Stimulated activated naive CD8-positive, alpha-beta T cell treated with anti-CD3 and anti-CD28 coated beads, Interleukin-15, Interleukin-2, amounts not matched to agents 100 ng/mL and 50 ng/mL, for 24 hours (primary cell): ENCODE measurements at regions not wholly inside any gene's neighbourhood (a gene's known extent, or its start where the extent isn't known, plus 50 kb on each side); places are given as distances from the start of the nearest gene placed in this dataset.

ENCODE experiments used
- H3K27ac Mint-ChIP-seq: one replicate; pipeline ENCODE4 v1.8.0; 2021; ENCODE audit warnings: mild to moderate bottlenecking, mixed read lengths
- H3K27me3 Mint-ChIP-seq: one replicate; pipeline ENCODE4 v1.8.0; 2021; ENCODE audit warnings: mixed read lengths
- H3K36me3 Mint-ChIP-seq: one replicate; pipeline ENCODE4 v1.8.0; 2021; ENCODE audit warnings: low read depth, mixed read lengths
- H3K4me1 Mint-ChIP-seq: one replicate; pipeline ENCODE4 v1.8.0; 2021; ENCODE audit warnings: low read depth, mixed read lengths
- H3K4me3 Mint-ChIP-seq: one replicate; pipeline ENCODE4 v1.8.0; 2021; ENCODE audit warnings: mild to moderate bottlenecking, mixed read lengths
- H3K9me3 Mint-ChIP-seq: one replicate; pipeline ENCODE4 v1.8.0; 2021; ENCODE audit warnings: mixed read lengths

GRCh38 chr5:88495810-88496209 lies 227.2 kb upstream of the TMEM161B start:
- Mint-ChIP-seq H3K27me3 (peaks cover 25% of the 10 kb centered on the region), H3K27ac (no peak overlapping the region), H3K4me3 (no peak overlapping the region), H3K4me1 (no peaks in the 10 kb centered on the region), H3K9me3 (no peaks in the 10 kb centered on the region), H3K36me3 (no peaks in the 10 kb centered on the region)

GRCh38 chr5:88490874-88491273 lies 222.2 kb upstream of the TMEM161B start:
- Mint-ChIP-seq H3K36me3 (no peaks in the 10 kb centered on the region), H3K9me3 (no peaks in the 10 kb centered on the region), H3K4me1 (no peaks in the 10 kb centered on the region), H3K27me3 (peaks cover 30% of the 10 kb centered on the region), H3K4me3 (no peak overlapping the region), H3K27ac (no peak overlapping the region)

- Mint-ChIP-seq H3K9me3 (no peaks in the 10 kb centered on the region), H3K36me3 (no peaks in the 10 kb centered on the region), H3K27ac (no peak overlapping the region), H3K4me1 (no peaks in the 10 kb centered on the region), H3K27me3 (peaks cover 25% of the 10 kb centered on the region), H3K4me3 (no peak overlapping the region)
Measured at GRCh38 chr5:88489364-88489763, 220.7 kb upstream of the TMEM161B start.

GRCh38 chr5:88488561-88488960 lies 219.9 kb upstream of the TMEM161B start:
- Mint-ChIP-seq H3K4me1 (no peaks in the 10 kb centered on the region), H3K4me3 (no peak overlapping the region), H3K36me3 (no peaks in the 10 kb centered on the region), H3K27me3 (peaks cover 25% of the 10 kb centered on the region), H3K9me3 (no peaks in the 10 kb centered on the region), H3K27ac (no peak overlapping the region)

GRCh38 chr5:88488130-88488529 lies 219.5 kb upstream of the TMEM161B start:
- Mint-ChIP-seq H3K36me3 (no peaks in the 10 kb centered on the region), H3K4me3 (no peak overlapping the region), H3K27ac (no peak overlapping the region), H3K27me3 (peaks cover 21% of the 10 kb centered on the region), H3K4me1 (no peaks in the 10 kb centered on the region), H3K9me3 (no peaks in the 10 kb centered on the region)

GRCh38 chr5:88487066-88487465 lies 218.4 kb upstream of the TMEM161B start:
- H3K27me3 Mint-ChIP-seq: peaks cover 14% of the 10 kb centered on the region
- H3K36me3 Mint-ChIP-seq: no peaks in the 10 kb centered on the region
- H3K9me3 Mint-ChIP-seq: no peaks in the 10 kb centered on the region

GRCh38 chr5:88486431-88486830 lies 217.8 kb upstream of the TMEM161B start:
- H3K4me3 Mint-ChIP-seq: no peak overlapping the region
- H3K36me3 Mint-ChIP-seq: no peaks in the 10 kb centered on the region
- no peaks in the 10 kb centered on the region for H3K4me1 Mint-ChIP-seq
- H3K27ac Mint-ChIP-seq: no peak overlapping the region
- peaks cover 10% of the 10 kb centered on the region for H3K27me3 Mint-ChIP-seq
- H3K9me3 Mint-ChIP-seq: no peaks in the 10 kb centered on the region

More at GRCh38 chr5:88487066-88487465, 218.4 kb upstream of the TMEM161B start:
- Mint-ChIP-seq H3K4me1 (no peaks in the 10 kb centered on the region), H3K27ac (no peak overlapping the region), H3K4me3 (no peak overlapping the region)

GRCh38 chr5:88485531-88485930 lies 216.9 kb upstream of the TMEM161B start:
- H3K36me3 Mint-ChIP-seq: no peaks in the 10 kb centered on the region
- peaks cover 5% of the 10 kb centered on the region for H3K27me3 Mint-ChIP-seq
- H3K9me3 Mint-ChIP-seq: no peaks in the 10 kb centered on the region
- no peaks in the 10 kb centered on the region for H3K4me1 Mint-ChIP-seq
- no peak overlapping the region for H3K27ac Mint-ChIP-seq
- H3K4me3 Mint-ChIP-seq: no peak overlapping the region

- no peaks in the 10 kb centered on the region for H3K9me3 Mint-ChIP-seq
- no peak overlapping the region for H3K4me3 Mint-ChIP-seq
- H3K27ac Mint-ChIP-seq: no peak overlapping the region
- H3K36me3 Mint-ChIP-seq: no peaks in the 10 kb centered on the region
- peaks cover 3% of the 10 kb centered on the region for H3K27me3 Mint-ChIP-seq
- no peaks in the 10 kb centered on the region for H3K4me1 Mint-ChIP-seq
Measured at GRCh38 chr5:88483964-88484672, 215.5 kb upstream of the TMEM161B start.

GRCh38 chr5:88480801-88481499 lies 212.3 kb upstream of the TMEM161B start:
- no peak overlapping the region for H3K4me3 Mint-ChIP-seq
- H3K9me3 Mint-ChIP-seq: no peaks in the 10 kb centered on the region
- H3K27ac Mint-ChIP-seq: no peak overlapping the region
- no peaks in the 10 kb centered on the region for H3K4me1 Mint-ChIP-seq
- peaks cover 7% of the 10 kb centered on the region for H3K27me3 Mint-ChIP-seq
- no peaks in the 10 kb centered on the region for H3K36me3 Mint-ChIP-seq

GRCh38 chr5:88480245-88480644 lies 211.6 kb upstream of the TMEM161B start:
- H3K4me1 Mint-ChIP-seq: no peaks in the 10 kb centered on the region
- H3K27me3 Mint-ChIP-seq: peaks cover 7% of the 10 kb centered on the region
- H3K36me3 Mint-ChIP-seq: no peaks in the 10 kb centered on the region
- H3K9me3 Mint-ChIP-seq: no peaks in the 10 kb centered on the region
- no peak overlapping the region for H3K27ac Mint-ChIP-seq
- H3K4me3 Mint-ChIP-seq: no peak overlapping the region

GRCh38 chr5:88474574-88474973 lies 205.9 kb upstream of the TMEM161B start:
- no peaks in the 10 kb centered on the region for H3K4me1 Mint-ChIP-seq
- H3K27me3 Mint-ChIP-seq: peaks cover 23% of the 10 kb centered on the region
- peaks cover 6% of the 10 kb centered on the region for H3K9me3 Mint-ChIP-seq
- H3K36me3 Mint-ChIP-seq: no peaks in the 10 kb centered on the region
- H3K4me3 Mint-ChIP-seq: no peak overlapping the region
- no peak overlapping the region for H3K27ac Mint-ChIP-seq

GRCh38 chr5:88470745-88471144 lies 202.1 kb upstream of the TMEM161B start:
- no peak overlapping the region for H3K4me3 Mint-ChIP-seq
- H3K27ac Mint-ChIP-seq: no peak overlapping the region
- peaks cover 25% of the 10 kb centered on the region for H3K27me3 Mint-ChIP-seq
- no peaks in the 10 kb centered on the region for H3K4me1 Mint-ChIP-seq
- H3K36me3 Mint-ChIP-seq: no peaks in the 10 kb centered on the region
- peaks cover 6% of the 10 kb centered on the region for H3K9me3 Mint-ChIP-seq

- Mint-ChIP-seq H3K9me3 (no peaks in the 10 kb centered on the region), H3K4me1 (no peaks in the 10 kb centered on the region), H3K27ac (no peak overlapping the region), H3K27me3 (peaks cover 7% of the 10 kb centered on the region), H3K36me3 (no peaks in the 10 kb centered on the region), H3K4me3 (no peak overlapping the region)
Measured at GRCh38 chr5:88459971-88460370, 191.3 kb upstream of the TMEM161B start.

GRCh38 chr5:88452820-88453219 lies 184.2 kb upstream of the TMEM161B start:
- Mint-ChIP-seq H3K27ac (no peak overlapping the region), H3K4me3 (no peak overlapping the region), H3K36me3 (no peaks in the 10 kb centered on the region), H3K27me3 (no peaks in the 10 kb centered on the region), H3K9me3 (no peaks in the 10 kb centered on the region), H3K4me1 (no peaks in the 10 kb centered on the region)

GRCh38 chr5:88450239-88450638 lies 181.6 kb upstream of the TMEM161B start:
- no peaks in the 10 kb centered on the region for H3K9me3 Mint-ChIP-seq
- no peaks in the 10 kb centered on the region for H3K4me1 Mint-ChIP-seq
- H3K36me3 Mint-ChIP-seq: no peaks in the 10 kb centered on the region

More at GRCh38 chr5:88450239-88450638, 181.6 kb upstream of the TMEM161B start:
- Mint-ChIP-seq H3K27ac (no peak overlapping the region), H3K27me3 (no peaks in the 10 kb centered on the region), H3K4me3 (no peak overlapping the region)
